HL-60 (cell line): ENCODE measurements at regions not wholly inside any gene's neighbourhood (a gene's known extent, or its start where the extent isn't known, plus 50 kb on each side); places are given as distances from the start of the nearest gene placed in this dataset.

Experiments used
- CTCF ChIP-seq: IDR thresholded peaks from one replicate; pipeline ENCODE4 v1.5.1; 2011; ENCODE audit warnings: low read length, control low read depth, inconsistent platforms; ENCODE audit not compliant: insufficient read depth
- GABPA ChIP-seq: IDR thresholded peaks from 2 replicates; pipeline ENCODE4 v1.6.1; 2012; ENCODE audit warnings: low read depth
- POLR2AphosphoS5 ChIP-seq: IDR thresholded peaks from 2 replicates; pipeline ENCODE4 v1.6.1; 2012; ENCODE audit warnings: low read depth
- REST ChIP-seq: IDR thresholded peaks from 2 replicates; pipeline ENCODE4 v1.6.1; 2012; ENCODE audit warnings: low read depth; ENCODE audit not compliant: insufficient replicate concordance

DNA sequence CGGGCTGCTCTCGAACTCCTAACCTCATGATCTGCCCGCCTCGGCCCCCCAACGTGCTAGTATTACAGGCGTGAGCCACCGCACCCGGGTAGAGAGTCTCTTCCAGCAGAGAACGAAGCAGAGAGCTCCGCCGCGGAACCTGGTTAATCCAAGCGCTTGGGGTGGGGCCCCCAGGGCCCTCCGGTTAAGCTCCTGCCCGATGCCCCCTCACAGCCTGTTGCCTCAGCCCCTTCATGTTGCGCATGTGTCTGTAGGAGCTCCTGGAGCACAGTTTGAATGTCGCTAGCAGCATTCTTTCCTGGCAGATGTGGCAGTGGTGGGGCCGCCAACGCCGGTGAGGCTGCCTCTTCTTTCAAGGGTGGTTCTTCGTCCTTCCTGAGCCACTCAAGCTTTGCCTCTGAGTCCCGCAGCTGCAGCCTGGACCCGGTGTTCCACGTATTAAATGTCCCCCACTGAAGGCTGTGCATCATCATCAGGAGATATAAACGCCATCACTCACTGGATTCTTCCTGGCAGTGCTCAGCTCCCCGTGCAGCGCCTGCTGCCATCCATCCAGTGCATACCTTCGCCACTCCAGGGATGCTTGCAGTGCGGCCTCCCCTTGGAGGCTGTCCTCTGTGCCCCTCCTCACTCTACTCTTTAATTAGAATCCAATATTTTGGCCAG is 1919.3 kb downstream of the PCDH9 start:
- no peak for TF ChIP-seq CTCF
- TF ChIP-seq REST, result no peak
- no peak for TF ChIP-seq POLR2AphosphoS5
- TF ChIP-seq GABPA, result no peak
